OCI-LY7 (cell line): ENCODE measurements at regions not wholly inside any gene's neighbourhood (a gene's known extent, or its start where the extent isn't known, plus 50 kb on each side); places are given as distances from the start of the nearest gene placed in this dataset.

Experiments used
- CTCF ChIP-seq: fragments of 200-600 bp; sonication (generic); conservative IDR thresholded peaks from 2 replicates; pipeline ENCODE4 v1.5.1; 2014; ENCODE audit warnings: mild to moderate bottlenecking, antibody characterized with exemption, low read length, moderate library complexity, mixed read lengths
- EZH2phosphoT487 ChIP-seq: fragments of 200-600 bp; sonication (generic); IDR thresholded peaks from 2 replicates; pipeline ENCODE4 v1.6.1; 2018; ENCODE audit warnings: low read depth, borderline replicate concordance, mild to moderate bottlenecking, mixed run types, antibody characterized with exemption, low read length, moderate library complexity, mixed read lengths

DNA sequence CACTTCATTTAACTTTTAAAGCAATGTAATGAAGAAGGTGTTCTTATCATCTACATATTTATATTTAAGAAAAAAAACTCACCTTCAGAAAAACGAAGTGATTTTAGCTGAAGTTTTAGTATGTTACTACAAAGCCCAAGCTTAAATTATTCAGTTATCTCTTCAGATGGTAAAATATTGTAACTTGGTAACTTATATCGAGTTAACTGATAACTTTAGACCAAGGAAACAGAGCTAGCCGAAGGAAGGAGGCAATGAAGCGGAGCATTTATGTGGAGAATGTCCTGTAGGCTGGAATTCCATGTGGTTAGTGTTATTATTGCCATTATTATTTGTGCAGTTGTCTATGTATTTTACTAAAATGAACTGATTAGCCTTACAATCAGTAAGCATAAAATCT lies 1102.1 kb upstream of the LCORL start:
- TF ChIP-seq CTCF (no peak), EZH2phosphoT487 (no peak)
